Kidney epithelial cell (primary cell): ENCODE measurements at regions not wholly inside any gene's neighbourhood (a gene's known extent, or its start where the extent isn't known, plus 50 kb on each side); places are given as distances from the start of the nearest gene placed in this dataset.
A peak's percentile ranks its signal among the peaks of the same experiment; 100 is the strongest.
"Not testable (repeated sequence)": the region's sequence is repeated elsewhere in the genome, so short reads cannot be mapped to it uniquely, and the experiment has no call there.

Experiments used
- DNase-seq: peaks from one replicate; pipeline ENCODE4 v3.0.0-alpha.2; 2010; ENCODE audit warnings: low read depth
- H3K27me3 ChIP-seq: 2 replicates; pipeline ENCODE4 v1.6.0; 2011; ENCODE audit warnings: low read length; ENCODE audit not compliant: control insufficient read depth, insufficient read depth
- H3K36me3 ChIP-seq: 2 replicates; pipeline ENCODE4 v1.5.1; 2011; ENCODE audit warnings: low read length; ENCODE audit not compliant: control insufficient read depth, insufficient read depth
- H3K4me3 ChIP-seq: 2 replicates; pipeline ENCODE4 v1.5.1; 2011; ENCODE audit warnings: low read depth, mild to moderate bottlenecking, control low read depth, low read length
- TF ChIP-seq, protein P1 (sequence below): IDR thresholded peaks from 2 replicates; pipeline ENCODE4 v1.5.1; 2011; ENCODE audit warnings: mild to moderate bottlenecking, moderate library complexity, low read length, control low read depth, inconsistent platforms; ENCODE audit not compliant: insufficient read depth, poor library complexity, severe bottlenecking

DNA sequence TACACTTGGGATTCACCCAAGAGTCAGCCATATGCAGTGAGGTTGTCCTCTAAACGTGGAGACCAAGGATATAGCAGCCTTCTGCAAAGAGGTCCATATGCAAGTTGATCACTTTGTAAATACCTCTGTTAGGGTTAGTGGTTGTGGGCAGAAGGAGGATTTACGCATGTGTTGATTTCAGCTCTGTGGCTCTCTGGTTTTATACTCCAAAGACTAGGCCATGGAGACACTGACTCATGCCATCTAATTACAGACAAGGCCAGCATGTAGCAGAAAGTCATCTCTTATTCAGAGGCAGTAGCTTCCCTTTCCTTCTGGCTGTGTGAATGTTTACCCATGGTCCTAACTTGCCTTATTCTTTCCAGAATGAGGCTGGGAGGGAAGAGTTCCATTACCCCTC is 140.9 kb upstream of the GOLGA6L4 start:
- not testable (repeated sequence) for H3K27me3 ChIP-seq, DNase-seq, H3K4me3 ChIP-seq, H3K36me3 ChIP-seq

DNA sequence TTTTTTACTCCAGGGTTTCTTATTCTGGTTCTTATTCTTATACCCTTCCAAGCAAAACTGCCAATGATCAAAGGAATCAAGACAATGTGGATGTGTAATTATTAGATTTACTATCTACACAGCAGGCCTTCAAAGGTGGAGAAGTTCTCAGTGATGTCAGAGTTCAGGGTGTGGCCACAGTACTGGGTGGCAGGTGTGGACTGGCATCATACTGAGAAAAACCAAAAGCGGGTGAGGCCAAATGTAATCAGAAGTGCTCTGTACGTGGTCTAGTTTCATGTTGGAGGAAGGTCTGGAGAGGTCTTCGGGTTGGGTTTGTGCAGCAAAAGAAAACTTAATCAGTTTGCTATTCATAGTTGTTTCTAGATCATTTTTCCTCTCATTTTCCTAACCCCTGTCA is 138.5 kb upstream of the GOLGA6L4 start:
- not testable (repeated sequence) for H3K4me3 ChIP-seq, DNase-seq, H3K36me3 ChIP-seq, H3K27me3 ChIP-seq

- DNase-seq = no peak
- Histone ChIP-seq H3K4me3 (no peak overlapping the region), H3K27me3 (no peaks in the 10 kb centered on the region), H3K36me3 (no peaks in the 10 kb centered on the region)
- TF ChIP-seq, protein P1, sequence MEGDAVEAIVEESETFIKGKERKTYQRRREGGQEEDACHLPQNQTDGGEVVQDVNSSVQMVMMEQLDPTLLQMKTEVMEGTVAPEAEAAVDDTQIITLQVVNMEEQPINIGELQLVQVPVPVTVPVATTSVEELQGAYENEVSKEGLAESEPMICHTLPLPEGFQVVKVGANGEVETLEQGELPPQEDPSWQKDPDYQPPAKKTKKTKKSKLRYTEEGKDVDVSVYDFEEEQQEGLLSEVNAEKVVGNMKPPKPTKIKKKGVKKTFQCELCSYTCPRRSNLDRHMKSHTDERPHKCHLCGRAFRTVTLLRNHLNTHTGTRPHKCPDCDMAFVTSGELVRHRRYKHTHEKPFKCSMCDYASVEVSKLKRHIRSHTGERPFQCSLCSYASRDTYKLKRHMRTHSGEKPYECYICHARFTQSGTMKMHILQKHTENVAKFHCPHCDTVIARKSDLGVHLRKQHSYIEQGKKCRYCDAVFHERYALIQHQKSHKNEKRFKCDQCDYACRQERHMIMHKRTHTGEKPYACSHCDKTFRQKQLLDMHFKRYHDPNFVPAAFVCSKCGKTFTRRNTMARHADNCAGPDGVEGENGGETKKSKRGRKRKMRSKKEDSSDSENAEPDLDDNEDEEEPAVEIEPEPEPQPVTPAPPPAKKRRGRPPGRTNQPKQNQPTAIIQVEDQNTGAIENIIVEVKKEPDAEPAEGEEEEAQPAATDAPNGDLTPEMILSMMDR = no peak
Observed at GRCh38 chr15:84098604-84099003, 137.0 kb upstream of the GOLGA6L4 start.

DNA sequence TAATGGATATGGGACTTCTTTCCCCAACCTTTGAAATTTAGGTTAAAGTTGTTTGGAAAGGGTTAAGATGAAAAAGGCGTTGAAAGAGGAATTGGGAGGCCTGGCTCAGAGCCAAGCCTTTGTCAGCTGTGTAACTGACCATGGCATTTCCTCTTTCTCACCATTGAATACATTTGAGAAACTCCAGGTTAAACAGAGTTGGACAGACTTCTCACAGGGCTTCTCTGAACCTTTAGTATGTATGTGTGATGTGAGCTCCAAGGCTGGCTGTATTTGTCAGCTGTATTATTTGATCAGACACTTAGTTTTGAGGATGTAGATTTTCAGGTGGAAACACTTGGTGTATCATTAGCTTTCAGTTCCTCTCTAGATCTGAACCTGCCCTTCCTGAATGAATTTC is 136.4 kb upstream of the GOLGA6L4 start:
- Histone ChIP-seq H3K27me3 (no peaks in the 10 kb centered on the region), H3K4me3 (no peak overlapping the region), H3K36me3 (no peaks in the 10 kb centered on the region)
- TF ChIP-seq, protein P1 = no peak
- DNase-seq = no peak

DNA sequence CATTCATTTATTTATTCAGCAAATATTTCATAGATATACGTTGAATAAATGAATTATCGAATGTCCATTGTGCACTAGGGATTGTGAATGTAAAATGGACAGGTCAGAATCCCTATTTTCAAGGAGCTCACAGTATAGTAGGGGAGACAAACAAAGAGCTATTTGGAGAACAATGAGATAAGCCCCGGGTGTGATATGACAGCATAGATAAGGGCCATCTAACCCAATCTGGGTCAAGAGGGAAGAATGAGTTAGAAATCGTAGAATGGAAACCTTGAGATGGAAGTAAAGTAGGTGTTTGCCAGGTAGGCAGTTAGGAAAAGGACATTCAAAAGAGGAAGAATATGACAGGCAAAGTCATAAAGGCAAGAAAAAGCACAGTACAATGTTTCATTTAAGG is 132.2 kb upstream of the GOLGA6L4 start:
- Histone ChIP-seq H3K4me3 (no peak overlapping the region), H3K36me3 (no peaks in the 10 kb centered on the region), H3K27me3 (no peaks in the 10 kb centered on the region)
- DNase-seq = no peak
- TF ChIP-seq, protein P1 = no peak

GRCh38 chr15:84104853-84105252 is 130.7 kb upstream of the GOLGA6L4 start:
- H3K27me3 ChIP-seq = no peaks in the 10 kb centered on the region
- DNase-seq = no peak
- H3K4me3 ChIP-seq = no peak overlapping the region
- TF ChIP-seq, protein P1 = no peak
- no peaks in the 10 kb centered on the region for H3K36me3 ChIP-seq

DNA sequence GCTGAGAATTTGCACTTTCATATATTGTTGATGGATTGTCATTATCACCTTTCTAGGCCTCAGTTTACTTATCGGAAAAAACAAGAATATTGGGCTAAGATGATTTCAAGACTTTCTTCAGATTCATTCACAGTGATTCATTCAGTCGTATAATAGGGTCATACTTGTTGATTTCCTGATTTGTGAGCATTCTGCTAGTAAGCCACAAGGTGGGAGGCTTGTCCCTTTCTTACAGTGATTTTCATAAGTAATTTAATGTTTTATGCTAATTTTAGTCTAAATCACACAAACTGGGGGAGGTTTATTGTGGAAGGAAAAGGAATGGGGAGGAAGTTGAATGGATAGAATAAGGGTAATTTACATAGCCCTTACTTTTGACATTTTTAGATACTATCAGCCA is 126.8 kb upstream of the GOLGA6L4 start:
- TF ChIP-seq, protein P1 = peak; percentile 20
- no peak overlapping the region for H3K4me3 ChIP-seq
- DNase-seq = peak; percentile 7

More for the DNA sequence above, 126.8 kb upstream of the GOLGA6L4 start:
- no peaks in the 10 kb centered on the region for H3K27me3 ChIP-seq
- H3K36me3 ChIP-seq = no peaks in the 10 kb centered on the region
